PC-3 (cell line): ENCODE measurements at regions not wholly inside any gene's neighbourhood (a gene's known extent, or its start where the extent isn't known, plus 50 kb on each side); places are given as distances from the start of the nearest gene placed in this dataset.

Experiments used
- ATAC-seq: fragments of 200-7000 bp; cut with Tn5 transposase; 2 replicates; pipeline ENCODE4 v1.9.1; 2020; ENCODE audit warnings: mild to moderate bottlenecking, moderate library complexity
- BruUV-seq: library from RNA; stranded (reverse); fragments of 400-500 nt; replicated peaks from 2 replicates; lab custom pipeline; 2021; lab: Mats Ljungman, UMichigan
- CTCF ChIA-PET: fragments of 300-600 bp; sonication (Branson Sonifier 250); formaldehyde crosslinking; loops from one replicate; lab custom pipeline; 2022; ENCODE audit warnings: antibody characterized with exemption; lab: Charles Lee
- POLR2A ChIA-PET: fragments of 300-600 bp; sonication (Branson Sonifier 250); formaldehyde crosslinking; loops from one replicate; lab custom pipeline; 2022; ENCODE audit warnings: antibody characterized with exemption; ENCODE audit not compliant: unreplicated experiment; lab: Charles Lee
- DNase-seq: peaks from one replicate; pipeline ENCODE4 v3.0.0-alpha.2; 2015
- H2AFZ ChIP-seq: fragments of 300-600 bp; sonication (generic); 2 replicates; pipeline ENCODE4 v1.6.0; 2016; ENCODE audit warnings: antibody characterized with exemption, low read length
- H3F3A ChIP-seq: fragments of 300-600 bp; sonication (generic); one replicate; pipeline ENCODE4 v1.6.0; 2017; ENCODE audit warnings: antibody characterized with exemption, low read length, control low read depth, mild to moderate bottlenecking; ENCODE audit not compliant: unreplicated experiment
- H3K27ac ChIP-seq: fragments of 300-600 bp; sonication (generic); 2 replicates; pipeline ENCODE4 v1.5.1; 2016; ENCODE audit warnings: mild to moderate bottlenecking, low read length
- H3K27me3 ChIP-seq: fragments of 300-600 bp; sonication (generic); 2 replicates; pipeline ENCODE4 v1.6.1; 2016; ENCODE audit warnings: low read length, mixed read lengths
- H3K36me3 ChIP-seq: fragments of 300-600 bp; sonication (generic); 2 replicates; pipeline ENCODE4 v1.6.1; 2016; ENCODE audit warnings: low read depth, mixed run types, low read length, mixed read lengths
- H3K4me1 ChIP-seq: fragments of 300-600 bp; sonication (generic); 2 replicates; pipeline ENCODE4 v1.5.1; 2016; ENCODE audit warnings: low read length; ENCODE audit not compliant: insufficient read depth
- H3K4me2 ChIP-seq: fragments of 300-600 bp; sonication (generic); 2 replicates; pipeline ENCODE4 v1.6.0; 2016; ENCODE audit warnings: low read length
- H3K4me3 ChIP-seq: fragments of 300-600 bp; sonication (generic); 2 replicates; pipeline ENCODE4 v1.5.1; 2016; ENCODE audit warnings: mild to moderate bottlenecking, low read length, mixed read lengths
- H3K79me2 ChIP-seq: fragments of 300-600 bp; sonication (generic); 2 replicates; pipeline ENCODE4 v1.6.1; 2017; ENCODE audit warnings: low read length, mixed read lengths
- H3K9ac ChIP-seq: fragments of 300-600 bp; sonication (generic); 2 replicates; pipeline ENCODE4 v1.6.0; 2016; ENCODE audit warnings: mild to moderate bottlenecking, low read length
- H3K9me2 ChIP-seq: fragments of 300-600 bp; sonication (generic); replicated peaks from 2 replicates; pipeline ENCODE4 v1.6.1; 2016; ENCODE audit warnings: mixed run types, low read length, mixed read lengths
- H3K9me3 ChIP-seq: fragments of 300-600 bp; sonication (generic); 2 replicates; pipeline ENCODE4 v1.6.1; 2016; ENCODE audit warnings: low read length, mixed read lengths
- H4K20me1 ChIP-seq: fragments of 300-600 bp; sonication (generic); 2 replicates; pipeline ENCODE4 v1.6.1; 2016; ENCODE audit warnings: low read length, mixed read lengths
- CTCF ChIP-seq: fragments of 300-600 bp; sonication (generic); conservative IDR thresholded peaks from 2 replicates; pipeline ENCODE4 v1.5.1; 2017; ENCODE audit warnings: antibody characterized with exemption, low read depth, mild to moderate bottlenecking, low read length
- EZH2 ChIP-seq: fragments of 300-600 bp; sonication (generic); IDR thresholded peaks from one replicate; pipeline ENCODE4 v1.6.1; 2017; ENCODE audit warnings: antibody characterized with exemption, mild to moderate bottlenecking, low read length; ENCODE audit not compliant: unreplicated experiment
- EZH2phosphoT487 ChIP-seq: fragments of 300-600 bp; sonication (generic); IDR thresholded peaks from 2 replicates; pipeline ENCODE4 v1.6.1; 2018; ENCODE audit warnings: mild to moderate bottlenecking, antibody characterized with exemption, low read length, borderline replicate concordance
- intact Hi-C: fragments of 100-400 bp; cut with micrococcal nuclease; formaldehyde crosslinking; loops from 2 replicates; pipeline ENCODE4 v1.9.0; 2023

GRCh38 chr3:89685731-89686130, 578.3 kb downstream of the EPHA3 start:
- Histone ChIP-seq H3K4me1 (no peaks in the 10 kb centered on the region), H3K27me3 (peaks cover 12% of the 10 kb centered on the region; the same call in 1 of the 2 replicates), H3K27ac (no peak overlapping the region), H3K9me3 (no peaks in the 10 kb centered on the region), H4K20me1 (no peaks in the 10 kb centered on the region), H2AFZ (no peak overlapping the region), H3K36me3 (no peaks in the 10 kb centered on the region), H3K9me2 (no peaks in the 10 kb centered on the region), H3K79me2 (no peaks in the 10 kb centered on the region), H3K9ac (no peak overlapping the region), H3K4me2 (no peak overlapping the region), H3K4me3 (no peak overlapping the region), H3F3A (no peaks in the 10 kb centered on the region)
- ChIA-PET CTCF (no interaction called here), POLR2A (no interaction called here)
- TF ChIP-seq EZH2phosphoT487 (no peak), EZH2 (no peak), CTCF (no peak)
- ATAC-seq = no peak
- intact Hi-C loops = no loop called here
- no TSS peak for BruUV-seq
- no peak for DNase-seq

GRCh38 chr3:89690646-89691045, 583.2 kb downstream of the EPHA3 start:
- H4K20me1 ChIP-seq = no peaks in the 10 kb centered on the region
- H3K79me2 ChIP-seq = no peaks in the 10 kb centered on the region
- no peaks in the 10 kb centered on the region for H3K9me3 ChIP-seq
- H3K27me3 ChIP-seq = no peaks in the 10 kb centered on the region
- no peak overlapping the region for H3K4me2 ChIP-seq
- ATAC-seq (peak; percentile 38; the same call in 1 of the 2 replicates), DNase-seq (peak; percentile 42)
- intact Hi-C loops = no loop called here
- H3K9ac ChIP-seq = no peak overlapping the region
- H3K4me3 ChIP-seq = no peak overlapping the region
- H2AFZ ChIP-seq = no peak overlapping the region
- no peaks in the 10 kb centered on the region for H3K9me2 ChIP-seq
- H3K27ac ChIP-seq = no peak overlapping the region
- no peaks in the 10 kb centered on the region for H3K4me1 ChIP-seq
- POLR2A ChIA-PET = no interaction called here
- BruUV-seq = no TSS peak
- TF ChIP-seq EZH2 (no peak), EZH2phosphoT487 (no peak), CTCF (no peak)
- H3F3A ChIP-seq = no peaks in the 10 kb centered on the region
- H3K36me3 ChIP-seq = no peaks in the 10 kb centered on the region
- CTCF ChIA-PET = no interaction called here

GRCh38 chr3:89692601-89693000, 585.2 kb downstream of the EPHA3 start:
- intact Hi-C loops = no loop called here
- Histone ChIP-seq H3K9me2 (no peaks in the 10 kb centered on the region), H3K27ac (no peak overlapping the region), H3K79me2 (no peaks in the 10 kb centered on the region), H4K20me1 (no peaks in the 10 kb centered on the region), H3K4me3 (no peak overlapping the region), H3K4me1 (peaks cover 5% of the 10 kb centered on the region; the same call in 1 of the 2 replicates), H3K9me3 (no peaks in the 10 kb centered on the region), H3K4me2 (no peak overlapping the region), H3K27me3 (no peaks in the 10 kb centered on the region), H3K36me3 (no peaks in the 10 kb centered on the region), H2AFZ (no peak overlapping the region), H3K9ac (no peak overlapping the region), H3F3A (no peaks in the 10 kb centered on the region)
- DNase-seq (no peak), ATAC-seq (no peak)
- TF ChIP-seq EZH2phosphoT487 (no peak), CTCF (no peak), EZH2 (no peak)
- ChIA-PET POLR2A (no interaction called here), CTCF (no interaction called here)
- BruUV-seq = no TSS peak
